ENCODE measurements at regions not wholly inside any gene's neighbourhood (a gene's known extent, or its start where the extent isn't known, plus 50 kb on each side); places are given as distances from the start of the nearest gene placed in this dataset.
"Not testable (repeated sequence)": the region's sequence is repeated elsewhere in the genome, so short reads cannot be mapped to it uniquely, and the experiment has no call there.

GRCh38 chr2:19198381-19198780 is 160.0 kb downstream of the OSR1 start:
- no peak for DNase-seq

GRCh38 chr2:19195661-19196060 is 162.8 kb downstream of the OSR1 start:
- no peak for DNase-seq

- no peak for DNase-seq
Measured at GRCh38 chr2:19189391-19189790, 169.0 kb downstream of the OSR1 start.

DNA sequence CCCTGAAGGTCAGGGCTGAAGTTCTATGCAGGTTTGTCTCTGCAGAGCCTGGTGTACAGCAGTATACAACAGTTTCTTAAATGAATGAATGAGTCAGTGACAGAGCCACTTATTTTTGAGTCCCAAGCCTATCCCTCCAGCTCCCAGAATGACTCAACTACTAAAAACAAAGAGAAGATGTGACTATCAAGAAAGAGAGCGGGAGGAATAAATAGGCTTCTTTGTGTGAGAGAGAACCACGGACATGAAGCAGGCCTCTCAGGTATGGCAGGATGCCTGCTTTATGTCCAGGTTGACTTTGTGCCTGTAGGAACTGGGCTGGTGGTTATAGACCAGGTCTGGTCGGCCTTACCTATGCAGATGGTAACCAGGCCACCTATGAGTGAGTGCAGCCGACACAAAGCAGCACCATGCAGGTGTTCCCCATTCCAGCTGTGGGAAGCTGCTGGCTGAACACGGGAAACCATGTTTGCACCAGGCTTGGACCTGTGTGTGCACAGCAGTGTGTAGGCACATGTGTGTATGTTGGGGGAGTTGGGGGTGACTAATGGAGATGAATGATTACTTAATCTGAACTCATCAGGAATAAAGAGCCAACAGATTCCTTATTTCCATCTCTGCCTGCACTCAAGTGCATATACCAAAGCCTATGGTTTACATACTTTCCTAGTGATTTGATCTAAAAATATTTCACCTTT is 171.0 kb downstream of the OSR1 start:
- no peak for DNase-seq

DNA sequence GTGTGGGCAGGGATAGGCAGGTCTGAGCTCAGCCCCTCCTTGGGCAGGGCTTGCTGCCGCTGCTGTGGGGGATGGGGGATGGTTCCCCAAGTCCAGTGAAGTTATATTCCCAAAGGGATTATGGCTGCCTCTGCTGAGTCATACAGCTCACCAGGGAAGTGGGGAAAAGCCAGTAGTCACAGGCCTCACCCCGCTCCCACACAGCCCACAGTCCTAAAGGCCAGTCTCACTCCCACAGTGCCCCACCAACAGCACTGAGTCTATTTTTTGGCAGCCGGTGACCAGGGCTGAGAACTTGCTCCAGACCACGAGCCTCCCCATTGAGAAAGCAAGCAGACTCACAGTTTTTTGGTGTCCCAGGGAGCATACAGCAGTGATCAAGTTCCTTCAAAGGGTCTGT is 173.3 kb downstream of the OSR1 start:
- no peak for DNase-seq

GRCh38 chr2:19178175-19178574 is 180.2 kb downstream of the OSR1 start:
- no peak for DNase-seq

GRCh38 chr2:19176977-19177376 is 181.4 kb downstream of the OSR1 start:
- no peak for DNase-seq

DNA sequence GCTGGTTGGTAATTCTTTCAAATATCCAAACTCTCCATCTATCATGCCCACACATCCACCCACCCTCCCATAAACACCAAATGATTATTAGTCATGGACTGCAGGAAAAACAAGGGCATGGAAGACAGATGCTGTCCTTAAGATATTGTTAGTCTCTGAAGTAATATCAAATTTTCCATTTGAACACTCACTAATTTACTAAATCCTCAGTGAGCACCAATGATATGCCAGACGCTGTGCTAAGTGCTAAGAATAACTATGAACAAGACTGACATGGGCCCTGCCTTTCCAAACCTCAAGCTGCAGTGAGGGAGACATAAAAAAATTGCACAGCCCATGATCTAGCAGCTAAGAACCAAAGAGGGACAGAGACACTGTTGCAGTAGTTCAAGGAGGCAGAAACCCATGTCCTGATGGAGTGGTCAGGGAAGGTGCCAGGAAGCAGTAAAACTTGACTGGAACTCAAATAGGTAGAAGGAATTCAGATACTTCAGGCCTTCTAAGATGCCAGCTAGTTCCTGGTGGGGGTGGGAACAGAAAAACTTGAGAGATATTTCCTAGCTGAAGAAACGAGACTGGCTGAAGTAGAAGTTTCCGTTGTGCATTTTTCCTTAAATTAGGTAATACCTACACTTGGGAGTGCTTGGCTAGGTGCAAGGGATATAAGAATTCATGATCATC is 182.1 kb downstream of the OSR1 start:
- no peak for DNase-seq

GRCh38 chr2:19174176-19174575 is 184.2 kb downstream of the OSR1 start:
- no peak for DNase-seq

DNA sequence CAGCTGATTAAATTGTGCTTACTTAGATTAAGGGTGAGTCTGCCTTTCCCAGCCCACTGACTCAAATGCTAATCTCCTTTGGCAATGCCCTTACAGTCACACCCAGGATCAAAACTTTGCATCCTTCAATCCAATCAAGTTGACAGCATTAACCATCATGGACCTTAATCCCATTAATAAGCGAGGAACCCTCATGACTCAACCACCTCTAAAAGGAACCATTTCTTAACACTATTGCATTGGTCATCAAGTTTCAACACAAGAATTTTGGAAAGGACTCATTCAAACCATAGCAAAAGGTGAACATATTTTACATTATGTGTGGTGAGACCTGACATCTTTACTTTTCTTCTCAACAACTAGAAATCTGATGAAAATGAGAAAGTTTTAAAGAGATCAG is 187.0 kb downstream of the OSR1 start:
- DNase-seq: no peak

DNA sequence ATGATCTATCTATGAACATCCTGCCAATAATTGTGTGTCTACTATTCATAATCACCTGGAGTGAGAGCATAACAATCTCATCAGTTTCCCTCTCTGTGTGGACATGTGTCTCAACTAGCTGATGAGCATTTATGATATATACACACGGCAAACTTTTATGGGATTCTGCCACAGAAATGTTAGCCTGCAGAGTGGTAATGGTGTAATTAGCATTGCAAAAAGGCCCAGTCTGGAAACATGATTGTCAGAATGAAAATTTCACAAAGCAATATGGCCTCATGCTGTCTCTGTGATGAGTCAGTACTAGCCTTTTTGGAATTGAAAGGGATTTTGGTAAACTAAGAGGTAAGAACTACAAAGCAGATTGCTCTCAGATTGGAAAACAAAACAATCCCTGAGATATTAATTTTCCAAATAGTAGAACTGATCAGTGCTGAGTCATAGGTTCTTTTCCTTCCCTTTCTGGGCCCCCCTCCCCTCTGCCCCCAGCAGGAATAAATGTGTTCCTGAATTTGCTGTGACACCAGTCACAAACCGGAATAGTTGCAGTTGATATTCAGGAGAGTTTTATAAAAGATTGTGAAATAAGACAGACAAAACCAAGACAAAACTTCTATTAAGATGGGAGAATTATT is 189.2 kb downstream of the OSR1 start:
- no peak for DNase-seq

DNA sequence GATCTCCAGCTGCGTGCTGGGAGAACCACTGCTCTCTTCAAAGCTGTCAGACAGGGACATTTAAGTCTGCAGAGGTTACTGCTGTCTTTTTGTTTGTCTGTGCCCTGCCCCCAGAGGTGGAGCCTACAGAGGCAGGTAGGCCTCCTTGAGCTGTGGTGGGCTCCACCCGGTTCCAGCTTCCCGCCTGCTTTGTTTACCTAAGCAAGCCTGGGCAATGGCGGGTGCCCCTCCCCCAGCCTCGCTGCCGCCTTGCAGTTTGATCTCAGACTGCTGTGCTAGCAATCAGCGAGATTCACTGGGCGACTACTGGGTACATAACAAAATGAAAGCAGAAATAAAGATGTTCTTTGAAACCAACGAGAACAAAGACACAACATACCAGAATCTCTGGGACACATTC is 194.3 kb downstream of the OSR1 start:
- DNase-seq: not testable (repeated sequence)

DNA sequence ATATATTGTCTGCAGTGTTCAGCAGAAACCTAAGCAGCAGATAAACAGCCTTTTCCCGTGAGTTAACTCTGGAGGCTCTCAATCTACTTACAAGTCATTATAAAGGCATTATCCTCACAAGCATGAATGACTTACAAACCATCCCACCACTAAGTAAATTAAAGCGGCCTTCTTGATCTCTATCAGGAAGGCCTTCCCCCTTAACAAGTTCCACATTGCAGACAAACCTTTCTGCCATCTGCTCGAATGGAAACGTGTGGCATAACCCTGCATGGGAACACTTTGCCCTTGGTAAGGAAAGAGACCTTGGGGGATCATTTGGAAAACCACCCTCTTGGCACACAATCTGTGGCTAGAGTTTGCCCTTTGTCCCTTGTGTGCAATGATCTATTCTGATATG is 199.5 kb downstream of the OSR1 start:
- DNase-seq: no peak

DNA sequence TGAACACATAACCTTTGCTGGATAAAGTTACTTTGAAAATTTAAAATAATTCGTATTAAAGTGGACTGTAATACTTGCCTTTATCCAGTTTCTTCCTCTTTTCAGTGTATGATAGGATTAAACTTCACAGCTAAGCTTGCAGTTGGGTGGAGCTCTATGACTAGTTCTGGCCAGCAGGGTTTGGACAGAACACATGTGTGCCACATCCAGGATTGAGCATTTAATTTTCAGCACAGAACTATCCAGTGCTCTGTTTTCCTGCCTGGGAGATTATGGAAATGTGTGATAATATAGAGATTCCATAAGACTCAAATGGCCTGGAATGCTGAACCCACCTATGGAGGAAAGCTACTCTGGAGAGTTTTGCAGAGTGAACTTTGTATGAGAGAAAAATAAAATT is 200.2 kb downstream of the OSR1 start:
- DNase-seq: no peak

GRCh38 chr2:19156646-19157045 is 201.8 kb downstream of the OSR1 start:
- DNase-seq: no peak

DNA sequence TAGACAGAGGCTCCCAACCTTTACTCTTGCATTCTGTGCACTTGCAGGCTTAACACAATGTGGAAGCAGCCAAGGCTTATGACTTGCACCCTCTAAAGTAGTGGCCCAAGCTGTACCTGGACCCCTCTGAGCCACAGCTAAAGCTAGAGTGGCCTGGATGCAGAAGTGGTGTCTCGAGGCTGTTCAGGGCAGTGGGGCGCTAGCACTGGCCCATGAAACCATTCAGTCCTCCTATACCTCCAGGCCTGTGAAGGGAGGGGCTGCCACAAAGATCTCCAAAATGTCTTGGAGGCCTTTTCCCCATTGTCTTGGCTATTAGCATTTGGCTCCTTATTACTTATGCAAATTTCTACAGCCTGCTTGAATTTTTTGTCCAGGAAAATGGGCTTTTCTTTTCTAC is 207.7 kb downstream of the OSR1 start:
- no peak for DNase-seq

DNA sequence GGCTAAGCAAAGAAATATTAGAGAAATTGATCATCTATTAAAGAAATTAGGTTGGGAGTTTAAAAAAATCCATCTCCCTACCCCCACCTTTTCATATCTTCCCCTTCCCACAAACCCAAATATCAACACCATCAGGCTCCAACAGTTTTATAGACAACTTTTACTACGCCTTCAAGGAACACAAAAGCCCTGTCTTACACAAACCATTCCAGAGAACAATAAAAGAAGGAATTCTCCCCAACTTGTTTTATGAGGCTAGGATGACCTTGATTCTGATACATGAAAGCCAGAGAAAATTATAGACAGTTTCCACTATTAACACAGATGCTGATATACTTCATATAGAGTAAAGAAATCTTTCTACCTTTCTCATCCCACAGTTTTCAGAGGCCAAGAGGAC is 211.6 kb downstream of the OSR1 start:
- no peak for DNase-seq

GRCh38 chr2:19141234-19142004 is 217.0 kb downstream of the OSR1 start:
- DNase-seq: no peak

DNA sequence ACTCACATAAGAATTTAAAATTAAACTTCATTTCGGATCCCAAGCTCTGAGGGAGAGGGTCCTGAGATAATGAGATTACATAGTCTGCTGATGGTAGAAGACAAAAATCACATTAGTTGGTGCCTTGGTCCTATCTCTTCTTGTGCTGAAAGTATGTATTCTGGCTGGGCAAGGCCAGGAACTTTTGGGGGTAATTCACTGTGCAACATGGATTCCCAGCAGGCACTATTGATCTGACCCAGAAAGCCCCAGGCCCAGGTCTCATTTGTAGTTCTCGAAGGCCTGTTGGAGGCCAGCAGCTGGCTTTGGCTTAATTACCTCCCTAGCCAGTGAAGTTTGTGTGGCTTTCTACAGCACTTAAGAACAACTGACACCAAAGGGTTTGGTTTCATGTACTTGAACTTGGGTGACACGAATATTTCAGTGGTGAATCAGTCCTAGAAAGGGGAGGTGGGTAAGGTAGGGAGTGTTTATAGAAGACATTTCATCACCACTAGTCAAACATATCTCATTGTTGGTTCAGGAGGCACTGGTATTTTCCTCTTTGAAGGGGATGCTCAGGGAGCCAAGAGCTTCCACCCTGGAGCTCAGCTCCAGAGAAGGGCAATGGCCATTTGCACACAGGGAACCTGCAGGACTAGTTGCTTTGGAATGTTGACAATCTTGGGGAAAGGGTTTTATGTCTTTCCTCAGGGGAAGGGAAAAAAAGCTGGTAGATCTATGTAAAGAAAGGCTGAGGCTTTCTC is 217.8 kb downstream of the OSR1 start:
- no peak for DNase-seq

DNA sequence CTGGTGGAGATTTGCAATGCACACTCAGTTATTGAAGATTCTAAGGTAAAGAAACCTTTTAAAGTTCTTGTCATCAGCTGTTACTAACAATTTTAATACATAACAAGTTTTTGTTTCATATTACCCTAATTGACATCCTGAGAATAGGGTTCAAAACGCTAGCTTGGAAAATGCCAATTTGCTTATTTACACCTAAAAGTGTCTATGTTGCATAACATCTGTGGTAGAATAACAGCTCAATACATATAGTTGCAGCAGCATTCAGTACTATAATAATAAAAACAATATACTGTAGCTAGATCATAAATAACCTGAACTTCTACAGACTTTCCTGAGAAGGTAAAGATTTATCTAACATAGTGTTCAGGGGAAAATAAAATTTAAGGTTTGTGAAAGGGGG is 219.0 kb downstream of the OSR1 start:
- no peak for DNase-seq

DNA sequence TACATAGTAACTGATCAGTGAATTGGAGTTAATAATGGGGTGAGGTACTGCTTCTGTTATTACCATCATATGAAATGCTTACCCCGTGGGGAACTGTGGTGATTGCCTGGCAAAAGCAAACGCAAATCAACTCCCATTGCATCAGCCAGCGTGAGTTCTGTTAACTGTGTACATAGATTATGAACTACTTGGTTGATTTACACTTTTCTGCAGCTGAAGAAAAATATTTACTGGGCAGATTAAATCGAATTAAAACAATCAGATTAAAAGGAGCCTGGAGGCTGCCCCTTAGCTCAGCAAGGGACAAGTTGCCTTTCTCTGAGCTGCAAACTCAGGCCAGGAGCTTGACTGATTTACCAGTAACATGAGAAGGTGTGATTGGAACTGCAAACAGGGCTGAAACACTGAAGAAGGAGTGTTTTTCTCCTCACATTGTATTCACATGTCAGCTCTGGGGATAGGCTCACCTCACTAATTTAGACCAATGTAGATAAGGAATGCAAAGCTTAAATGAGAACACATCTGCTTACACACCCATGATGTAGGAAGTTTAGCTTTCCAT is 220.1 kb downstream of the OSR1 start:
- DNase-seq: no peak

- no peak for DNase-seq
Measured at GRCh38 chr2:19137433-19137832, 221.0 kb downstream of the OSR1 start.

DNA sequence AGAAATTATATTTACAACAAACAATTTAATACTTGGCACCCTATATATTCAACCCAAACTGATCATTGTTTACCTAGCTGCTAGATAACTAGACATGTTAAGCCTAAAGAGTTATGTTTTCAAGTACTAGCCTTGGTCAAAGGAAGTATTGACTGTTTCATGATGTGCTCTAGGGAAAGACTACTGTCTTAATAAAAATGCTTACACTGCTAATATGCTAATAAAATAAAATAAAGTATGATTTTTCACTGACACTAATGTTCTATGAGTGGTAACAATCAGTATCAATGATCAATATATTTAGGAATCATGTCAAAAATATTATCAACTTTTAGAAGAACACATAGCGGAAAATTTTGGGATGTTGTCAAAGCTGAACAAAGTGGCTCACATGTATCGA is 225.5 kb downstream of the OSR1 start:
- DNase-seq: no peak
